Pancreas (tissue), 10 donors: ENCODE measurements at regions not wholly inside any gene's neighbourhood (a gene's known extent, or its start where the extent isn't known, plus 50 kb on each side); places are given as distances from the start of the nearest gene placed in this dataset.

Experiments used
- ATAC-seq, 4 donors: fragments of 200-7000 bp; cut with Tn5 transposase; one replicate each; pipeline versions ENCODE4 v1.8.0 to v1.9.1; 2020; ENCODE audit warnings: mild to moderate bottlenecking in 4 of 4, moderate library complexity in 4 of 4
- DNase-seq, 6 donors: peaks; one replicate each; pipeline ENCODE4 v3.0.0-alpha.2; 2020
- FAIRE-seq: peaks from 2 replicates; lab custom pipeline; 2012; peaks lifted over from hg19 to GRCh38; lab: Jason Lieb, UNC
- H3K27ac ChIP-seq, 4 donors: fragments of 200-600 bp; sonication (generic); 1 replicate in 3 of 4; 2 replicates in 1 of 4; pipeline versions ENCODE4 v1.5.0 to v1.8.0; 2020
- H3K27me3 ChIP-seq, 4 donors: fragments of 200-600 bp; one replicate each; pipeline ENCODE4 v1.8.0; 2021
- H3K36me3 ChIP-seq, 3 donors: fragments of 200-600 bp; sonication (generic) in 1 of 3; one replicate each; pipeline versions ENCODE4 v1.5.0 to v1.8.0; 2020 to 2021
- H3K4me1 ChIP-seq, 3 donors: fragments of 200-600 bp; one replicate each; pipeline ENCODE4 v1.8.0; 2021
- H3K4me3 ChIP-seq, 4 donors: fragments of 200-600 bp; sonication (generic) in 2 of 4; one replicate each; pipeline versions ENCODE4 v1.5.0 to v1.8.0; 2020 to 2021
- H3K9me3 ChIP-seq, 4 donors: fragments of 200-600 bp; one replicate each; pipeline ENCODE4 v1.8.0; 2021
- WGBS, 2 donors: extraction: QIAGEN DNeasy Blood & Tissue Kit; methylation state at CpG; one replicate each; pipeline ENCODE4 v1.1.7; 2013; 5-methylcytosine and 5-hydroxymethylcytosine counted together
- intact Hi-C, 3 donors: fragments of 100-400 bp; cut with DNase I; formaldehyde crosslinking; loops; one replicate each; pipeline versions ENCODE4 v1.11.1 to v1.14.2; 2022
- TF ChIP-seq, protein P1 (sequence below), 4 donors: fragments of 200-600 bp; sonication (generic) in 3 of 4; IDR thresholded peaks; one replicate each; pipeline versions ENCODE4 v1.5.0 to v1.8.0; 2021; ENCODE audit warnings: antibody characterized with exemption in 4 of 4
- donor health status: healthy with polysubstance abuse.
- donor health status: DM: no; HTN: no; CAD: no; lungs with moderate emphysema.
- donor health status: DM: no; HTN: no; CAD: no.
- donor health status: control.
- donor health status: control.
- donor health status: Bipolar disorder and iron deficiency.
- donor health status: DM: yes; HTN: yes; CAD: no.
- donor health status: DM: no; HTN: no; CAD: no.
- donor health status: DM: no; HTN: no; CAD: no.
- donor health status: DM: yes; HTN: yes; CAD: no.

DNA sequence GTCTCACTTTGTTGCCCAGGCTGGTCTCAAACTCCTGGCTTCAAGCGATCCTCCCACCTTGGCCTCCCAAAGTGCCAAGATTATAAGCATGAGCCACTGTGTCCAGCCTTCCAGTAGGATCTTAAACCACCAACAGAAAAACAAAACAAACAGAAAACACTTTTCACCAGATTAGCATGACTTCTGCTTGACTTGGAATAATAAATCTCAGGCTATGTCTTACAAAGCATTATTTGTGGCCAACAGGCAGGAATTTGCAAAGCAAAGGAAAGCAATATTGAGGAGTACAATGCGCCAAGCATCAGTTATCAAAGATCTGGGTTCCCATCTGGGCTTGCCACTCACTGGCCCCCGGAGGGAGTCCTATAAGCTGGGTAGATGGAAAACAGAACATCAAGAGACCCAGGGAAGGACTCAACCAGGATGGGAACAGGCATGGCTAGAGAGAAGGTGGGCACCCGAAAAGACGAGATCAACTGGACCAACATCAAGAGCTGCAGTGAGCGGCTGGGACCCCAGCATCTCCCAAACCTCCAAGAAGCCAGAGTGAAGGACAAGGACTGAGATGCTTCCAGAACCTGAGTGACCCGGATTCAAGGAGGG, 101.2 kb downstream of the TMEM30B start:
- ATAC-seq (no peak), FAIRE-seq (no peak), DNase-seq (no peak)
- no peaks in the 10 kb centered on the region for H3K36me3 ChIP-seq
- no peaks in the 10 kb centered on the region for H3K27me3 ChIP-seq
- intact Hi-C loops = no loop called here
- no peaks in the 10 kb centered on the region for H3K4me1 ChIP-seq
- H3K27ac ChIP-seq = no peak overlapping the region
- TF ChIP-seq, protein P1, sequence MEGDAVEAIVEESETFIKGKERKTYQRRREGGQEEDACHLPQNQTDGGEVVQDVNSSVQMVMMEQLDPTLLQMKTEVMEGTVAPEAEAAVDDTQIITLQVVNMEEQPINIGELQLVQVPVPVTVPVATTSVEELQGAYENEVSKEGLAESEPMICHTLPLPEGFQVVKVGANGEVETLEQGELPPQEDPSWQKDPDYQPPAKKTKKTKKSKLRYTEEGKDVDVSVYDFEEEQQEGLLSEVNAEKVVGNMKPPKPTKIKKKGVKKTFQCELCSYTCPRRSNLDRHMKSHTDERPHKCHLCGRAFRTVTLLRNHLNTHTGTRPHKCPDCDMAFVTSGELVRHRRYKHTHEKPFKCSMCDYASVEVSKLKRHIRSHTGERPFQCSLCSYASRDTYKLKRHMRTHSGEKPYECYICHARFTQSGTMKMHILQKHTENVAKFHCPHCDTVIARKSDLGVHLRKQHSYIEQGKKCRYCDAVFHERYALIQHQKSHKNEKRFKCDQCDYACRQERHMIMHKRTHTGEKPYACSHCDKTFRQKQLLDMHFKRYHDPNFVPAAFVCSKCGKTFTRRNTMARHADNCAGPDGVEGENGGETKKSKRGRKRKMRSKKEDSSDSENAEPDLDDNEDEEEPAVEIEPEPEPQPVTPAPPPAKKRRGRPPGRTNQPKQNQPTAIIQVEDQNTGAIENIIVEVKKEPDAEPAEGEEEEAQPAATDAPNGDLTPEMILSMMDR (IDR thresholded peaks at IDR 0.05) = no peak
- WGBS, 2 donors = 89 to 92% methylated on average over 7 of the region's 7 CpGs
- H3K4me3 ChIP-seq = no peak overlapping the region
- no peaks in the 10 kb centered on the region for H3K9me3 ChIP-seq

DNA sequence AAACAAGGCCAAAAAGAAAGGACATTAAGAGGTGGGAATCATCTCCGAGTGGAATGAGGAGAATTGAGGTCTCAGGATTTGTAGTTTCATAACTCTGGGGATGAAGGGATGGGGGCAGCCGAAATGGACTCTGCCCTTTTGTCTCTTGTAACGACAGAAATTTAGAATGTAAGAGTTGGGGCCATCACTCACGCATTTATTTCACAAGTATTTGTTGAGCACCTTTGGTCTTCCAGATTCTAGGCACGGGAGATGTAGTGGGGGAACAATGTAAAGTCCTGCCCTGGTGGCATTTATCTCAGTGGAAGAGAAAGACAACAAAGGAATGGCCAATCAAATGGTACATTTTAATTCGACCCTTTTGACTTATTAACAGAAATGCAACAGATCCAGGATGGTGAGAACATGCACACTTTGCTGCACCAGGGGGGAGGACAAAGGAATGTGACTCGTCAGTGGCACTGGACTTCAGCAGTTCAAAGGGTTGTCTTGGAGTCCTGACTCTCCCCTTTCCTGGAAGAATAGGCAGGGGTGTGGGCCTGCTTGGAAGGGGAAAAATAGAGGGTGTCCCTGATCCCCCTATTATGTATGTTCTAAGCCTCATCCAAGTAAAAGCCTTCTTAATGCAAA, 102.0 kb downstream of the TMEM30B start:
- Histone ChIP-seq H3K4me3 (no peak overlapping the region), H3K36me3 (no peaks in the 10 kb centered on the region), H3K4me1 (no peaks in the 10 kb centered on the region), H3K27me3 (no peaks in the 10 kb centered on the region), H3K9me3 (no peaks in the 10 kb centered on the region), H3K27ac (no peak overlapping the region)
- no peak for ATAC-seq
- no peak for DNase-seq
- intact Hi-C loops = no loop called here
- 68 to 71% methylated on average over 7 of the region's 7 CpGs for WGBS, 2 donors
- no peak for FAIRE-seq
- TF ChIP-seq, protein P1 (IDR thresholded peaks at IDR 0.05) = no peak

DNA sequence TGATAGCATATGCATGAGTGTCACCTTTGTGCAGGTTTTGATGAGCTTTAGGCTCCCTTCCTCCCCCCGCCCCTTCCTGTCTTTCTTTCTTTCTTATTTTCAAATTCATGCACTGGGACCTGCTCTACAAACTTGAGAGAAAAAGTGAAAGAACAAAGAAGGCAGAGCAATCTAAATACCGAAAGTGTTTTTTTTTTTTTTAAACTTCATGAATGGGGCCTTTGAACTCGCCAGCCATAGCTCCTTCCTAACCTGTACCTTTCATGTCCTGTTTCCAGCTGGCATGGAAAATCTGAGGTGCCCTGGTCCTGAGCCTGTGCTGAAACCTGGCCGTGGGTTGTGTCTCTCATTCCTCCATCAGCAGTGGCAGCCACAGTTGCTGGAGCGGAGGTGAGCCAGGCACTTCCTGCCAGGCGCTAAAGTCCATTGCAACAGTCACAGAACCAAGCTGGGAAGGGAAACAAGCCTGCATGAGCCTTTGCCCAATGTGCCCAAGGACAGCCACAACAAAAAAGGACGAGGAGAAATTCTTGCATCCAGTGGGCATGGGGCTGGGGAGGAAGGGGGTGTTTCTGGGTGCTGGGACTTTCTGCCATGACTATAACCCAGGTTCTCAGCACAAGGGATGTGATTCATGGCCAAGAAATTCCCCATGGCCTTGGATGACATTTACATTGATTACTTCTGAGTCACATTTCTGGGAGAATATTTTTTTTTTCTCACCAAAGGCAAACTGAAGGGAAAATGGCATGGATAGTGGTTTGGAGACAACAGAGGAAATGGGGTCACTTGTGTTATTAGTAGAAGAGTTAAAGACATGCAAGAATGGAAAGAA, 102.7 kb downstream of the TMEM30B start:
- DNase-seq = peak in 1 of 6 donors; percentile 24
- Histone ChIP-seq H3K27ac (peak overlapping the region in 1 of 4 donors; percentile 9), H3K36me3 (no peaks in the 10 kb centered on the region), H3K9me3 (no peaks in the 10 kb centered on the region), H3K27me3 (no peaks in the 10 kb centered on the region), H3K4me1 (no peaks in the 10 kb centered on the region), H3K4me3 (no peak overlapping the region)
- FAIRE-seq = no peak
- ATAC-seq = peak in 2 of 4 donors; percentile 56 to 85
- intact Hi-C loops = no loop called here
- WGBS, 2 donors = 70% methylated on average over 7 of the region's 7 CpGs
- TF ChIP-seq, protein P1 (IDR thresholded peaks at IDR 0.05) = no peak

DNA sequence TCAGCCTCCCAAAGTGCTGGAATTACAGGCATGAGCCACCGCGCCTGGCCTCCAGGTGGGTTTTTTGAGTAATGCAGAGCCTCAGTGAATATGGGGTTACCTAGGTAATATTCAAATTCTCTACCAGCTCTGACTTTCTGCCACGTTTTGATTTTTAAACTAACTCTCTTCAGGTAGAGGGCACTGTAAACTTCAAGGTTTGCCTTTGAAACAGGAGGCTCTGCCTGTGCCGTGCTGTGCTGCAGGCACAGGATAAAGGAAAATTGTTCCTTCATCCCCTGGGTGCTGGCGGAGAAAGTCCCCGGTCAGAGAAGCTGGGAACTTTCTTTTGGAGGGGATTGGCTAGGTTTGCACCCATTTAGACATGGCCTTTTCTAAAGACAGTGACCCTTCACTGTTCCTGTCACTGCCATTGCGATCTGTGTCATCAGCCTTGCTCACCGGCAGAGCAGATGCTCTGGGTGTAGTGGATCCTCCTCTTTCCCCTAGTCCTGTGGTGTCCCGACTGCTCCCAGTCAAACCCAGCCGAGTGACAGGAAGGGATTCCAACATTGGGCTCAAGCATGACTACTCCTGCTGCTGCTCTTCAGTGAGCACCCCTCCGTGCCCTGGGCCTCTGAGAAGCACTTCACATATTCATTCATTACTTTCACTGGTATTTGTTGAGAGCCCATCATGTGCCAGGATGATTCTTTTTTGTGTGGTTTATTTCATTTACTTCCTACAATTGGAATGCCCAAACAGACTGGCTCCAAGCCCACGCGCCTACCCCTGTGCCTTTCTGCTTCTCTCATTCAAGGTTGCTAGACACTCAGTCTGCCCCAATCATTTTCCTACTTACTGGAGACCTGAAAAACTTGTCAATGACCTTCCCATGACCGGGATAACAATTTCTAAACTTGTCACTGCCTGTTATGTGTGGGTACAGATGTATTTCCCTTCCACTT, 103.6 kb downstream of the TMEM30B start:
- intact Hi-C loops = no loop called here
- DNase-seq (no peak), ATAC-seq (no peak), FAIRE-seq (no peak)
- Histone ChIP-seq H3K36me3 (no peaks in the 10 kb centered on the region), H3K27me3 (no peaks in the 10 kb centered on the region), H3K9me3 (no peaks in the 10 kb centered on the region), H3K4me1 (no peaks in the 10 kb centered on the region), H3K27ac (no peak overlapping the region), H3K4me3 (no peak overlapping the region)
- 73 to 75% methylated on average over 14 of the region's 14 CpGs for WGBS, 2 donors
- TF ChIP-seq, protein P1 (IDR thresholded peaks at IDR 0.05) = no peak
